ENCODE measurements at regions not wholly inside any gene's neighbourhood (a gene's known extent, or its start where the extent isn't known, plus 50 kb on each side); places are given as distances from the start of the nearest gene placed in this dataset.
"Not testable (repeated sequence)": the region's sequence is repeated elsewhere in the genome, so short reads cannot be mapped to it uniquely, and the experiment has no call there.

GRCh38 chr2:115904516-115904915 is 1462.1 kb downstream of the DPP10 start:
- DNase-seq, result no peak

- no peak for DNase-seq
Measured at GRCh38 chr2:115908731-115909130, 1466.3 kb downstream of the DPP10 start.

- no peak for DNase-seq
Measured at GRCh38 chr2:115910270-115910669, 1467.8 kb downstream of the DPP10 start.

GRCh38 chr2:115913921-115914320 is 1471.5 kb downstream of the DPP10 start:
- no peak for DNase-seq

GRCh38 chr2:115921541-115921940 is 1479.1 kb downstream of the DPP10 start:
- DNase-seq, result no peak

- no peak for DNase-seq
Measured at GRCh38 chr2:115939902-115940301, 1497.5 kb downstream of the DPP10 start.

GRCh38 chr2:115942800-115943199 is 1500.4 kb downstream of the DPP10 start:
- no peak for DNase-seq

- no peak for DNase-seq
Measured at GRCh38 chr2:115946341-115946740, 1503.9 kb downstream of the DPP10 start.

GRCh38 chr2:115946891-115947290 is 1504.5 kb downstream of the DPP10 start:
- DNase-seq, result no peak

GRCh38 chr2:115976916-115977315 is 1534.5 kb downstream of the DPP10 start:
- no peak for DNase-seq

- DNase-seq, result no peak
Measured at GRCh38 chr2:115999039-115999438, 1556.6 kb downstream of the DPP10 start.

- DNase-seq, result no peak
Measured at GRCh38 chr2:116023026-116023425, 1580.6 kb downstream of the DPP10 start.

GRCh38 chr2:116038758-116039157 is 1596.3 kb downstream of the DPP10 start:
- not testable (repeated sequence) for DNase-seq

GRCh38 chr2:116042530-116042929 is 1600.1 kb downstream of the DPP10 start:
- DNase-seq, result no peak

GRCh38 chr2:116057538-116057937 is 1615.1 kb downstream of the DPP10 start:
- no peak for DNase-seq

- DNase-seq, result no peak
Measured at GRCh38 chr2:116061023-116061422, 1618.6 kb downstream of the DPP10 start.

- DNase-seq, result no peak
Measured at GRCh38 chr2:116073731-116074130, 1631.3 kb downstream of the DPP10 start.

GRCh38 chr2:116074161-116074560 is 1631.7 kb downstream of the DPP10 start:
- no peak for DNase-seq

GRCh38 chr2:116088236-116088635 is 1645.8 kb downstream of the DPP10 start:
- DNase-seq, result no peak

GRCh38 chr2:116094196-116094595 is 1651.8 kb downstream of the DPP10 start:
- no peak for DNase-seq

- no peak for DNase-seq
Measured at GRCh38 chr2:116095636-116096035, 1653.2 kb downstream of the DPP10 start.

- no peak for DNase-seq
Measured at GRCh38 chr2:116098049-116098448, 1655.6 kb downstream of the DPP10 start.

GRCh38 chr2:116109471-116109870 is 1667.0 kb downstream of the DPP10 start:
- DNase-seq, result no peak

GRCh38 chr2:116117845-116118244 is 1675.4 kb downstream of the DPP10 start:
- no peak for DNase-seq

GRCh38 chr2:116132833-116133232 is 1681.7 kb upstream of the DDX18 start:
- DNase-seq, result no peak
